Natural killer cell (primary cell): ENCODE measurements at regions not wholly inside any gene's neighbourhood (a gene's known extent, or its start where the extent isn't known, plus 50 kb on each side); places are given as distances from the start of the nearest gene placed in this dataset.

ENCODE experiments used
- ATAC-seq, 3 donors: fragments of 150-1000 bp in 2 of 3; fragments of 200-7000 bp in 1 of 3; cut with Tn5 transposase; 1 replicate in 1 of 3; 2 replicates in 2 of 3; pipeline ENCODE4 v1.10.0; 2021; ENCODE audit warnings: mild to moderate bottlenecking in 2 of 3, moderate library complexity in 2 of 3
- DNase-seq, 2 donors: peaks; one replicate each; pipeline versions ENCODE4 v3.0.0 to v3.0.0-alpha.2; 2013 to 2021; ENCODE audit warnings: mixed read lengths in 1 of 2
- H3K27ac ChIP-seq: one replicate; pipeline ENCODE4 v1.5.1; 2013; ENCODE audit warnings: mild to moderate bottlenecking, low read length
- H3K27me3 ChIP-seq: one replicate; pipeline ENCODE4 v1.6.1; 2013; ENCODE audit warnings: low read length; ENCODE audit not compliant: control insufficient read depth, insufficient read depth
- H3K36me3 ChIP-seq: one replicate; pipeline ENCODE4 v1.6.1; 2013; ENCODE audit warnings: low read length; ENCODE audit not compliant: control insufficient read depth, insufficient read depth
- H3K4me1 ChIP-seq: one replicate; pipeline ENCODE4 v1.6.1; 2013; ENCODE audit warnings: low read length; ENCODE audit not compliant: control insufficient read depth, insufficient read depth
- H3K4me3 ChIP-seq: one replicate; pipeline ENCODE4 v1.5.1; 2013; ENCODE audit warnings: low read length
- H3K9me3 ChIP-seq: one replicate; pipeline ENCODE4 v1.6.1; 2013; ENCODE audit warnings: low read length; ENCODE audit not compliant: control insufficient read depth, insufficient read depth
- H3K27ac Mint-ChIP-seq, 2 donors: one replicate each; pipeline ENCODE4 v1.8.0; 2022; ENCODE audit warnings: mild to moderate bottlenecking in 2 of 2, mixed read lengths in 2 of 2, moderate library complexity in 1 of 2
- H3K27me3 Mint-ChIP-seq, 2 donors: one replicate each; pipeline ENCODE4 v1.8.0; 2022; ENCODE audit warnings: low read depth in 2 of 2, mixed read lengths in 2 of 2
- H3K36me3 Mint-ChIP-seq: one replicate; pipeline ENCODE4 v1.8.0; 2022; ENCODE audit warnings: mixed read lengths
- H3K4me1 Mint-ChIP-seq, 2 donors: one replicate each; pipeline ENCODE4 v1.8.0; 2022; ENCODE audit warnings: mixed read lengths in 2 of 2
- H3K4me3 Mint-ChIP-seq: one replicate; pipeline ENCODE4 v1.8.0; 2022; ENCODE audit warnings: mild to moderate bottlenecking, moderate library complexity, mixed read lengths
- H3K9me3 Mint-ChIP-seq, 2 donors: one replicate each; pipeline ENCODE4 v1.8.0; 2022; ENCODE audit warnings: mixed read lengths in 2 of 2
- WGBS: methylation state at CpG from one replicate; pipeline ENCODE4 v1.1.7; 2013; ENCODE audit warnings: missing lambda C conversion rate; ENCODE audit not compliant: insufficient coverage; 5-methylcytosine and 5-hydroxymethylcytosine counted together
- intact Hi-C: fragments of 100-400 bp; cut with micrococcal nuclease; formaldehyde crosslinking; loops from one replicate; pipeline ENCODE4 v1.14.2; 2022
- TF ChIP-seq, protein P1 (sequence below): fragments of 200-600 bp; IDR thresholded peaks from one replicate; pipeline ENCODE4 v1.8.0; 2022; ENCODE audit warnings: antibody characterized with exemption

DNA sequence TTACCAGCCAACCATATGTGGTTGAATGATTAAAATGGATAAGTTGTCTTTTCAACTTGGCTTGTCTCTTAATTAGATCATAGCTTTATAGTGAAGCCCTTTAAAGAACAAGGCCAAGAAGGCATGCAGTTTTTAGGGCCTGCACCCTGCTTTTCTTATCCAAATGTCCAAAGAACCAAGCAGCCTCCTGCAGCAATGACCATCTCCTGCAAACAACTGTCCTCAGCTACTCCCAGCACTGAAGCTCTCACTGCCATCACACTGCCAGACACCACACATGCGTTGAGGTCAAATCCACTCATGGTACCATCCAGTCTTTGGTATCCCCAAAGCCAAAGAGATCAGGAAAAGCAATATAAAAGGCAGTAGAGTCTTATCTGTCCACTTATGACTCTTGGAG lies 210.3 kb downstream of the ACTR3B start:
- Histone ChIP-seq H3K9me3 (no peaks in the 10 kb centered on the region), H3K27me3 (no peaks in the 10 kb centered on the region), H3K36me3 (no peaks in the 10 kb centered on the region), H3K4me1 (no peaks in the 10 kb centered on the region), H3K27ac (no peak overlapping the region), H3K4me3 (no peak overlapping the region)
- TF ChIP-seq, protein P1, sequence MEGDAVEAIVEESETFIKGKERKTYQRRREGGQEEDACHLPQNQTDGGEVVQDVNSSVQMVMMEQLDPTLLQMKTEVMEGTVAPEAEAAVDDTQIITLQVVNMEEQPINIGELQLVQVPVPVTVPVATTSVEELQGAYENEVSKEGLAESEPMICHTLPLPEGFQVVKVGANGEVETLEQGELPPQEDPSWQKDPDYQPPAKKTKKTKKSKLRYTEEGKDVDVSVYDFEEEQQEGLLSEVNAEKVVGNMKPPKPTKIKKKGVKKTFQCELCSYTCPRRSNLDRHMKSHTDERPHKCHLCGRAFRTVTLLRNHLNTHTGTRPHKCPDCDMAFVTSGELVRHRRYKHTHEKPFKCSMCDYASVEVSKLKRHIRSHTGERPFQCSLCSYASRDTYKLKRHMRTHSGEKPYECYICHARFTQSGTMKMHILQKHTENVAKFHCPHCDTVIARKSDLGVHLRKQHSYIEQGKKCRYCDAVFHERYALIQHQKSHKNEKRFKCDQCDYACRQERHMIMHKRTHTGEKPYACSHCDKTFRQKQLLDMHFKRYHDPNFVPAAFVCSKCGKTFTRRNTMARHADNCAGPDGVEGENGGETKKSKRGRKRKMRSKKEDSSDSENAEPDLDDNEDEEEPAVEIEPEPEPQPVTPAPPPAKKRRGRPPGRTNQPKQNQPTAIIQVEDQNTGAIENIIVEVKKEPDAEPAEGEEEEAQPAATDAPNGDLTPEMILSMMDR: no peak
- intact Hi-C loops: no loop called here
- Mint-ChIP-seq H3K27me3 (peaks cover 12 to 20% of the 10 kb centered on the region in 2 donors), H3K4me3 (no peak overlapping the region), H3K4me1 (no peaks in the 10 kb centered on the region), H3K27ac (no peak overlapping the region), H3K9me3 (peaks cover 0 to 5% of the 10 kb centered on the region in 2 donors), H3K36me3 (no peaks in the 10 kb centered on the region)
- WGBS: 52% methylated on average over 1 of the region's 1 CpG
- no peak for DNase-seq
- no peak for ATAC-seq

DNA sequence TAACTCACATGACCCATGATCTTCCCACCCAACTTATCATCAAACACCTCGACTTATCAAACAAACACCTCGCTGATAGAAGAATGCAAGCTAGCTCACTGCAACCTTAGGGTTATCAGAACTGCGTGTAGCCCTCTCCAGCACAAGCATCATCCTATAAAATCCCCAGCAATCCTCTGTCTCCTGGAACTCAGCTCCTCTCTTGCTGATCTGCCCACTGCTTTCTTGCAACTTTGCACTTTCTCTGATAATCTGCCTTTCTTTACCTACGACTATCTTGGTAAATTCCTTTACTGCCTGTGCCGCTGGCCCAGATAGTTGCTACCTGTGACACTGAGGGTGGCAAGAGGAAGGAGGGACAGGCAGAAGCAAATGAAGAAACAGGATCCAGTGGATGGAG lies 210.9 kb downstream of the ACTR3B start:
- no peaks in the 10 kb centered on the region for H3K36me3 ChIP-seq
- intact Hi-C loops: no loop called here
- Mint-ChIP-seq H3K4me3 (no peak overlapping the region), H3K27me3 (peaks cover 12 to 21% of the 10 kb centered on the region in 2 donors), H3K4me1 (no peaks in the 10 kb centered on the region), H3K36me3 (no peaks in the 10 kb centered on the region), H3K9me3 (peaks cover 0 to 5% of the 10 kb centered on the region in 2 donors), H3K27ac (no peak overlapping the region)
- no peak overlapping the region for H3K27ac ChIP-seq
- H3K27me3 ChIP-seq: no peaks in the 10 kb centered on the region
- TF ChIP-seq, protein P1: no peak
- H3K9me3 ChIP-seq: no peaks in the 10 kb centered on the region
- no peak overlapping the region for H3K4me3 ChIP-seq
- 86% methylated on average over 4 of the region's 5 CpGs for WGBS
- ATAC-seq: no peak
- DNase-seq: no peak
- no peaks in the 10 kb centered on the region for H3K4me1 ChIP-seq

DNA sequence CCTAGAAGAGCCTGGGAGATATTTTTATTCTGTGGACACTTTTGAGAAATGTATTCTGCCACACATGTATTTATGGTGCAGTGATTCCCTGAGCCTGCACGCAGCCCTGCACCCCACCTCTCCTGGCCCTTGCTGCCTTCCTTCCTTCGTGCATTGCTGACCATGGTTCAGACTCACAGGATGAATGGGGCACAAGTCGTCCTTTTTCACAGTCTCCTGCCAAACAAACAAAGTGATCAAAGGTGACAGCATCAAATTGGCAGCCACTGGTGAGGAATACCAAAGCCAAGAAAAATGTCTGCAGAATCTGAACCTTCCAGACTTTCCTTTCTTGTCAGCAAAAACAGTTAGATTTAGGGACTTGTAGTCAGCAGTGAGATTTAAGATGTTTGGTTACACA lies 215.0 kb downstream of the ACTR3B start:
- Histone ChIP-seq H3K4me3 (no peak overlapping the region), H3K36me3 (no peaks in the 10 kb centered on the region), H3K27ac (no peak overlapping the region), H3K27me3 (no peaks in the 10 kb centered on the region), H3K9me3 (no peaks in the 10 kb centered on the region), H3K4me1 (no peaks in the 10 kb centered on the region)
- no peaks in the 10 kb centered on the region for H3K4me1 Mint-ChIP-seq
- TF ChIP-seq, protein P1: no peak
- WGBS: 17% methylated on average over 3 of the region's 3 CpGs
- intact Hi-C loops: no loop called here
- H3K36me3 Mint-ChIP-seq: no peaks in the 10 kb centered on the region
- H3K9me3 Mint-ChIP-seq: peaks cover 0 to 5% of the 10 kb centered on the region in 2 donors
- H3K27me3 Mint-ChIP-seq: peaks cover 14 to 21% of the 10 kb centered on the region in 2 donors
- H3K4me3 Mint-ChIP-seq: no peak overlapping the region
- DNase-seq (no peak), ATAC-seq (no peak)
- no peak overlapping the region for H3K27ac Mint-ChIP-seq

DNA sequence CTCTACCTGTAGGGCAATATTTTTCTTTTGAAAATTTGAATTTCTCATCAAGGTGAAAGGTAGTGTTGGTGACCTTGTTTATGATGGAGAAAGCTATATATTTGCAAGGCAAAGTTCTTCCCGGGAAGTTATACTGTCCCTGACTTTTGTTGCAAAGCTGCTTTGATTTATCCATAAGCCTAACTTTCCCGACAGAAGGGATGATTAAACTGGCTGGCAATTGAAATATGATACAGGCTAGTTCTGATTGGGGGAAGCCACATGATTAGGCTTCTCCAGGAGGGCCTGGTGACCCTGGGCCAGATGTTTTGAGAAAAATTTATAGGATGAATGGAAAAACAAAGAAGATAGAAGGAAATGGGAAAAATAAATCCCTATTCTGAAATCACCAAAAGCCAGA lies 215.5 kb downstream of the ACTR3B start:
- Histone ChIP-seq H3K36me3 (no peaks in the 10 kb centered on the region), H3K27ac (no peak overlapping the region), H3K9me3 (no peaks in the 10 kb centered on the region), H3K4me1 (no peaks in the 10 kb centered on the region), H3K27me3 (no peaks in the 10 kb centered on the region), H3K4me3 (no peak overlapping the region)
- Mint-ChIP-seq H3K9me3 (peaks cover 0 to 5% of the 10 kb centered on the region in 2 donors), H3K27ac (no peak overlapping the region), H3K4me1 (no peaks in the 10 kb centered on the region), H3K4me3 (no peak overlapping the region), H3K36me3 (no peaks in the 10 kb centered on the region), H3K27me3 (peaks cover 14 to 21% of the 10 kb centered on the region in 2 donors)
- 55% methylated on average over 2 of the region's 2 CpGs for WGBS
- intact Hi-C loops: no loop called here
- TF ChIP-seq, protein P1: no peak
- DNase-seq (no peak), ATAC-seq (no peak)
